HCT116 (cell line): ENCODE measurements at regions not wholly inside any gene's neighbourhood (a gene's known extent, or its start where the extent isn't known, plus 50 kb on each side); places are given as distances from the start of the nearest gene placed in this dataset.

ENCODE experiments used
- ATAC-seq: fragments of 200-7000 bp; cut with Tn5 transposase; 2 replicates; pipeline ENCODE4 v1.9.1; 2020; ENCODE audit warnings: mild to moderate bottlenecking, moderate library complexity
- BruUV-seq: library from RNA; stranded (reverse); fragments of 400-500 nt; replicated peaks from 2 replicates; lab custom pipeline; 2021; lab: Mats Ljungman, UMichigan
- CTCF ChIA-PET: fragments of 300-600 bp; sonication (Branson Sonifier 250); formaldehyde crosslinking; loops from one replicate; lab custom pipeline; 2021; ENCODE audit warnings: antibody characterized with exemption; lab: Charles Lee
- POLR2A ChIA-PET: fragments of 300-600, 350-600 bp; sonication (Branson Sonifier 250); formaldehyde crosslinking; loops from one replicate; lab custom pipeline; 2021; ENCODE audit warnings: antibody characterized with exemption; lab: Charles Lee
- RAD21 ChIA-PET, 2 experiments: fragments of 300-600 bp; sonication (Branson Sonifier 250); formaldehyde crosslinking; loops; one replicate each; lab custom pipeline; 2023; ENCODE audit warnings: low total read pairs in 2 of 2; ENCODE audit not compliant: uncharacterized antibody in 2 of 2, unreplicated experiment in 2 of 2, low non-redundant PET in 1 of 2; lab: Charles Lee
- DNase-seq: peaks from one replicate; pipeline ENCODE4 v3.0.0-alpha.2; 2010; ENCODE audit warnings: low read depth, low spot score
- H2AFZ ChIP-seq: fragments of 200-600 bp; shearing (Covaris generic), sonication (generic); 2 replicates; pipeline ENCODE4 v1.6.1; 2017; ENCODE audit warnings: low read depth, mixed run types, mixed read lengths, antibody characterized with exemption, low read length; ENCODE audit not compliant: poor library complexity, severe bottlenecking
- H3K27ac ChIP-seq: 2 replicates; pipeline ENCODE4 v1.5.1; 2012; ENCODE audit warnings: low read depth, low read length
- H3K27me3 ChIP-seq: fragments of 200-600 bp; sonication (generic); 2 replicates; pipeline ENCODE4 v1.6.1; 2016; ENCODE audit warnings: mixed run types, low read length, mixed read lengths; ENCODE audit not compliant: insufficient read depth
- H3K36me3 ChIP-seq, 2 experiments: fragments of 200-500 bp in 1 of 2; fragments of 200-600 bp in 1 of 2; sonication (Bioruptor generic) in 1 of 2; sonication (generic) in 1 of 2; 2 replicates each; pipeline versions ENCODE4 v1.5.1 to v1.6.1; 2014 to 2016; ENCODE audit warnings: low read length in 2 of 2, inconsistent platforms in 1 of 2, mixed read lengths in 1 of 2, mixed run types in 1 of 2; ENCODE audit not compliant: insufficient read depth in 2 of 2, control insufficient read depth in 1 of 2
- H3K4me1 ChIP-seq, 2 experiments: fragments of 200-600 bp in 1 of 2; sonication (generic) in 1 of 2; 2 replicates each; pipeline versions ENCODE4 v1.5.1 to v1.6.1; 2012 to 2017; ENCODE audit warnings: low read length in 2 of 2, inconsistent platforms in 1 of 2, mild to moderate bottlenecking in 1 of 2, mixed read lengths in 1 of 2, mixed run types in 1 of 2, moderate library complexity in 1 of 2; ENCODE audit not compliant: insufficient read depth in 2 of 2, control insufficient read depth in 1 of 2
- H3K4me2 ChIP-seq: fragments of 200-600 bp; sonication (generic); 2 replicates; pipeline ENCODE4 v1.6.1; 2017; ENCODE audit warnings: mixed run types, low read length, mixed read lengths
- H3K4me3 ChIP-seq, 2 experiments: fragments of 200-600 bp in 1 of 2; sonication (generic) in 1 of 2; replicated peaks in 1 of 2; 2 replicates each; pipeline ENCODE4 v1.5.1; 2011 to 2016; ENCODE audit warnings: low read length in 2 of 2, control low read depth in 1 of 2, low read depth in 1 of 2, mild to moderate bottlenecking in 1 of 2, mixed read lengths in 1 of 2, mixed run types in 1 of 2
- H3K79me2 ChIP-seq: fragments of 200-600 bp; sonication (generic); 2 replicates; pipeline ENCODE4 v1.6.1; 2017; ENCODE audit warnings: mild to moderate bottlenecking, mixed run types, low read length, moderate library complexity, mixed read lengths; ENCODE audit not compliant: insufficient read depth
- H3K9ac ChIP-seq: fragments of 200-600 bp; sonication (generic); 2 replicates; pipeline ENCODE4 v1.6.1; 2016; ENCODE audit warnings: low read length, mixed read lengths
- H3K9me2 ChIP-seq: fragments of 200-600 bp; sonication (generic), shearing (Covaris generic); 2 replicates; pipeline ENCODE4 v1.6.1; 2017; ENCODE audit warnings: mixed run types, mild to moderate bottlenecking, moderate library complexity; ENCODE audit not compliant: insufficient read depth
- H3K9me3 ChIP-seq, 2 experiments: fragments of 200-500 bp in 1 of 2; fragments of 200-600 bp in 1 of 2; sonication (Bioruptor generic) in 1 of 2; sonication (generic) in 1 of 2; 2 replicates each; pipeline ENCODE4 v1.6.1; 2014 to 2017; ENCODE audit warnings: low read length in 2 of 2, mixed read lengths in 2 of 2, inconsistent platforms in 1 of 2, low read depth in 1 of 2, mild to moderate bottlenecking in 1 of 2, mixed run types in 1 of 2, moderate library complexity in 1 of 2; ENCODE audit not compliant: control insufficient read depth in 1 of 2, insufficient read depth in 1 of 2
- H4K20me1 ChIP-seq: fragments of 200-600 bp; sonication (generic), shearing (Covaris generic); 2 replicates; pipeline ENCODE4 v1.6.1; 2017; ENCODE audit warnings: mixed run types, mild to moderate bottlenecking, moderate library complexity; ENCODE audit not compliant: insufficient read depth
- CBX3 ChIP-seq: IDR thresholded peaks from 2 replicates; pipeline ENCODE4 v1.6.1; 2012; ENCODE audit warnings: low read depth
- CEBPB ChIP-seq: IDR thresholded peaks from 2 replicates; pipeline ENCODE4 v1.6.1; 2012; ENCODE audit warnings: low read depth
- EGR1 ChIP-seq: IDR thresholded peaks from 2 replicates; pipeline ENCODE4 v1.6.1; 2012; ENCODE audit warnings: low read depth
- EZH2 ChIP-seq: fragments of 200-600 bp; sonication (generic); IDR thresholded peaks from 2 replicates; pipeline ENCODE4 v1.6.1; 2017; ENCODE audit warnings: antibody characterized with exemption, mixed run types
- EZH2phosphoT487 ChIP-seq: fragments of 200-600 bp; IDR thresholded peaks from 2 replicates; pipeline ENCODE4 v1.6.1; 2018; ENCODE audit warnings: antibody characterized with exemption, borderline replicate concordance
- FOSL1 ChIP-seq: IDR thresholded peaks from 2 replicates; pipeline ENCODE4 v1.6.1; 2012; ENCODE audit warnings: low read depth
- JUND ChIP-seq: IDR thresholded peaks from 2 replicates; pipeline ENCODE4 v1.6.1; 2012
- POLR2AphosphoS5 ChIP-seq: IDR thresholded peaks from 2 replicates; pipeline ENCODE4 v1.6.1; 2011; ENCODE audit warnings: mild to moderate bottlenecking, low read depth, low read length, moderate library complexity
- SIN3A ChIP-seq: IDR thresholded peaks from 2 replicates; pipeline ENCODE4 v1.6.1; 2012; ENCODE audit warnings: low read depth
- SRF ChIP-seq: IDR thresholded peaks from 2 replicates; pipeline ENCODE4 v1.6.1; 2012; ENCODE audit warnings: low read depth
- TCF7L2 ChIP-seq: IDR thresholded peaks from 2 replicates; pipeline ENCODE4 v1.7.0; 2011; ENCODE audit warnings: borderline replicate concordance, inconsistent platforms; ENCODE audit not compliant: insufficient read depth, insufficient read length; ENCODE audit errors: extremely low read depth
- ZFX ChIP-seq: fragments of 450-650 bp; IDR thresholded peaks from 2 replicates; pipeline ENCODE4 v1.6.1; 2017
- intact Hi-C: fragments of 100-400 bp; cut with micrococcal nuclease; formaldehyde crosslinking; loops from 2 replicates; pipeline ENCODE4 v1.10.0; 2022
- TF ChIP-seq, protein P1 (sequence below): IDR thresholded peaks from 2 replicates; pipeline ENCODE4 v1.6.1; 2012
- TF ChIP-seq, protein P2 (sequence below): IDR thresholded peaks from 2 replicates; pipeline ENCODE4 v1.6.1; 2012; ENCODE audit warnings: low read depth
- TF ChIP-seq, protein P3 (sequence below): IDR thresholded peaks from 2 replicates; pipeline ENCODE4 v1.6.1; 2012
- TF ChIP-seq, protein P4 (sequence below): IDR thresholded peaks from 2 replicates; pipeline ENCODE4 v1.6.1; 2011; ENCODE audit warnings: mild to moderate bottlenecking, low read length, moderate library complexity; ENCODE audit not compliant: insufficient replicate concordance; ENCODE audit errors: extremely low read depth

DNA sequence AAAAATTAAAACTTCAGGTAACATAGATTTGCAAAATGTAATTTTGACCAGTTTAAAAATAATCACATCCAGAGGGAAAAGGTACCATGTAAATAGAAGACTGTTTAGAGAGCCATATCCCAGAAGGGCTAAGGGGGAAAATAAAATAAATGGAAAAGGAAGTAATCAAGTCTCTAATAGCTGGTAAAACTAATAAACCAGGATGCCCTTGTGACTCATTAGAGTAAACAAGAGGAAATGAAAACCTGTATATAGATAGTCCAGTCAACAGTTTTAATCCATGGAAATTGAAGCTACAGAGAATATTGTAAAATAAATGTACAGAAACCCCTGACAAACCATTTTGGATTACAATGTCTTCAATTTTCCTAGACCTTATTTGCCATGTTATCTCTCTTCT lies 698.0 kb upstream of the RGS18 start:
- ChIA-PET POLR2A (no interaction called here), RAD21 (no interaction called here), CTCF (no interaction called here)
- Histone ChIP-seq H3K27ac (no peak overlapping the region), H3K9me3 (no peaks in the 10 kb centered on the region), H3K27me3 (no peaks in the 10 kb centered on the region), H3K36me3 (no peaks in the 10 kb centered on the region), H4K20me1 (no peaks in the 10 kb centered on the region), H3K4me1 (no peaks in the 10 kb centered on the region), H3K9me2 (no peaks in the 10 kb centered on the region), H3K9ac (no peak overlapping the region), H3K79me2 (no peaks in the 10 kb centered on the region)
- ATAC-seq (no peak), DNase-seq (no peak)
- no TSS peak for BruUV-seq
- intact Hi-C loops: no loop called here
- TF ChIP-seq CBX3: no peak
- no peak for TF ChIP-seq POLR2AphosphoS5
- TF ChIP-seq EGR1: no peak
- no peak for TF ChIP-seq CEBPB
- TF ChIP-seq JUND: no peak
- TF ChIP-seq FOSL1: no peak
- no peak for TF ChIP-seq EZH2phosphoT487
- TF ChIP-seq SIN3A: no peak
- no peak for TF ChIP-seq TCF7L2
- TF ChIP-seq, protein P1, sequence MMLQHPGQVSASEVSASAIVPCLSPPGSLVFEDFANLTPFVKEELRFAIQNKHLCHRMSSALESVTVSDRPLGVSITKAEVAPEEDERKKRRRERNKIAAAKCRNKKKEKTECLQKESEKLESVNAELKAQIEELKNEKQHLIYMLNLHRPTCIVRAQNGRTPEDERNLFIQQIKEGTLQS: no peak
- TF ChIP-seq EZH2: no peak
- TF ChIP-seq, all 23 proteins: peak for 0
- no peak overlapping the region for H3K4me2 ChIP-seq
- H2AFZ ChIP-seq: no peak overlapping the region
- H3K4me3 ChIP-seq: no peak overlapping the region

DNA sequence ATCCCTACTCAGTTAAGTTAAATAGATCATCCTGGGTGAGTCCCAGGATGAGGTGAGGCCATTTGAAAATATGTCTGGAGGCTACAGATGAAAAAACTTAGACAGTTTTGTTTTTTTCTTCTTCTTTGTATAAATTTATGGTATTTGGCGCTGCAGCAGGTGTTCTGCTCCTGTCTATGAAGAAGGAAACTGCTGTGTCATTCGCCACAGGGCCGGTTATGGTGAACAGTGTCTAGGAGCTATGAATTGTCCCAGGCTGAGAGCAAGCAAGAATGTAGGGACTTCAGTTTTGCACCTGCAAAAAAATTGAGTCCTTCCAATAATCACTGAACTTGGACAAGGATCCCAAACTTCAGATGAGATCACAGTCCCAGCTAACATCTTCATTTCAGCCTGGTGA lies 674.3 kb upstream of the RGS18 start:
- Histone ChIP-seq H4K20me1 (no peaks in the 10 kb centered on the region), H3K9me3 (no peaks in the 10 kb centered on the region), H3K4me2 (no peak overlapping the region), H3K27me3 (no peaks in the 10 kb centered on the region), H3K4me3 (no peak overlapping the region), H3K9ac (no peak overlapping the region), H2AFZ (no peak overlapping the region), H3K27ac (no peak overlapping the region), H3K79me2 (no peaks in the 10 kb centered on the region), H3K4me1 (no peaks in the 10 kb centered on the region), H3K36me3 (no peaks in the 10 kb centered on the region), H3K9me2 (no peaks in the 10 kb centered on the region)
- intact Hi-C loops: no loop called here
- BruUV-seq: no TSS peak
- DNase-seq: no peak
- RAD21 ChIA-PET: no interaction called here
- POLR2A ChIA-PET: no interaction called here
- ATAC-seq: no peak
- CTCF ChIA-PET: no interaction called here
- TF ChIP-seq SRF (no peak), TCF7L2 (no peak), EGR1 (no peak), ZFX (no peak), EZH2 (no peak), FOSL1 (no peak), CEBPB (no peak), JUND (no peak), SIN3A (no peak), CBX3 (no peak)
- TF ChIP-seq, protein P2, sequence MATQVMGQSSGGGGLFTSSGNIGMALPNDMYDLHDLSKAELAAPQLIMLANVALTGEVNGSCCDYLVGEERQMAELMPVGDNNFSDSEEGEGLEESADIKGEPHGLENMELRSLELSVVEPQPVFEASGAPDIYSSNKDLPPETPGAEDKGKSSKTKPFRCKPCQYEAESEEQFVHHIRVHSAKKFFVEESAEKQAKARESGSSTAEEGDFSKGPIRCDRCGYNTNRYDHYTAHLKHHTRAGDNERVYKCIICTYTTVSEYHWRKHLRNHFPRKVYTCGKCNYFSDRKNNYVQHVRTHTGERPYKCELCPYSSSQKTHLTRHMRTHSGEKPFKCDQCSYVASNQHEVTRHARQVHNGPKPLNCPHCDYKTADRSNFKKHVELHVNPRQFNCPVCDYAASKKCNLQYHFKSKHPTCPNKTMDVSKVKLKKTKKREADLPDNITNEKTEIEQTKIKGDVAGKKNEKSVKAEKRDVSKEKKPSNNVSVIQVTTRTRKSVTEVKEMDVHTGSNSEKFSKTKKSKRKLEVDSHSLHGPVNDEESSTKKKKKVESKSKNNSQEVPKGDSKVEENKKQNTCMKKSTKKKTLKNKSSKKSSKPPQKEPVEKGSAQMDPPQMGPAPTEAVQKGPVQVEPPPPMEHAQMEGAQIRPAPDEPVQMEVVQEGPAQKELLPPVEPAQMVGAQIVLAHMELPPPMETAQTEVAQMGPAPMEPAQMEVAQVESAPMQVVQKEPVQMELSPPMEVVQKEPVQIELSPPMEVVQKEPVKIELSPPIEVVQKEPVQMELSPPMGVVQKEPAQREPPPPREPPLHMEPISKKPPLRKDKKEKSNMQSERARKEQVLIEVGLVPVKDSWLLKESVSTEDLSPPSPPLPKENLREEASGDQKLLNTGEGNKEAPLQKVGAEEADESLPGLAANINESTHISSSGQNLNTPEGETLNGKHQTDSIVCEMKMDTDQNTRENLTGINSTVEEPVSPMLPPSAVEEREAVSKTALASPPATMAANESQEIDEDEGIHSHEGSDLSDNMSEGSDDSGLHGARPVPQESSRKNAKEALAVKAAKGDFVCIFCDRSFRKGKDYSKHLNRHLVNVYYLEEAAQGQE: no peak
- TF ChIP-seq, protein P3, sequence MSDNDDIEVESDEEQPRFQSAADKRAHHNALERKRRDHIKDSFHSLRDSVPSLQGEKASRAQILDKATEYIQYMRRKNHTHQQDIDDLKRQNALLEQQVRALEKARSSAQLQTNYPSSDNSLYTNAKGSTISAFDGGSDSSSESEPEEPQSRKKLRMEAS: no peak
- TF ChIP-seq, protein P4, sequence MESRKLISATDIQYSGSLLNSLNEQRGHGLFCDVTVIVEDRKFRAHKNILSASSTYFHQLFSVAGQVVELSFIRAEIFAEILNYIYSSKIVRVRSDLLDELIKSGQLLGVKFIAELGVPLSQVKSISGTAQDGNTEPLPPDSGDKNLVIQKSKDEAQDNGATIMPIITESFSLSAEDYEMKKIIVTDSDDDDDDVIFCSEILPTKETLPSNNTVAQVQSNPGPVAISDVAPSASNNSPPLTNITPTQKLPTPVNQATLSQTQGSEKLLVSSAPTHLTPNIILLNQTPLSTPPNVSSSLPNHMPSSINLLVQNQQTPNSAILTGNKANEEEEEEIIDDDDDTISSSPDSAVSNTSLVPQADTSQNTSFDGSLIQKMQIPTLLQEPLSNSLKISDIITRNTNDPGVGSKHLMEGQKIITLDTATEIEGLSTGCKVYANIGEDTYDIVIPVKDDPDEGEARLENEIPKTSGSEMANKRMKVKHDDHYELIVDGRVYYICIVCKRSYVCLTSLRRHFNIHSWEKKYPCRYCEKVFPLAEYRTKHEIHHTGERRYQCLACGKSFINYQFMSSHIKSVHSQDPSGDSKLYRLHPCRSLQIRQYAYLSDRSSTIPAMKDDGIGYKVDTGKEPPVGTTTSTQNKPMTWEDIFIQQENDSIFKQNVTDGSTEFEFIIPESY: no peak
